ENCODE measurements at regions not wholly inside any gene's neighbourhood (a gene's known extent, or its start where the extent isn't known, plus 50 kb on each side); places are given as distances from the start of the nearest gene placed in this dataset.

DNA sequence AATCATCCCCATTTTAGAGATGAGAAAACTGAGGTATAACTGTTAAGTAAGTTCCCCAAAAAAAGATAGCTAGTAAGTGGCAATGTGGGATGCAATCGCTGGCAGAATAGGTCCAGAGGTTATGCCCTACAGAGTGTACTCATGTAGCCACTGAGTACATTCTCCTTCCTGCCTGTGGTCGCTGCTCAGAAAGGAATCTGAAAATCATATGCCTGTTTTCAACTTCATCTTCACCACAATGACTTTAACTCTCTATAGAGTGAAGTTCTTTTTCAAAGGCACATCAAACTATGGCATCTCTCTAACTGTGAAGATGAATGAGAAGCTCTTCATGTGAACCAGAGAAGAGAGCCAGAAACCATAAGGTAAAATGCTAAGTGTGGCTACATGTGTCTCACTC lies 162.2 kb upstream of the SLC25A13 start:
- 98% methylated on average over 2 of the region's 2 CpGs for WGBS
- Histone ChIP-seq H3K36me3 (ENCODE audit: insufficient read depth, low read length) (no peaks in the 10 kb centered on the region), H3K27ac (ENCODE audit: low read depth, low read length) (no peak overlapping the region), H3K4me3 (ENCODE audit: low read length) (no peak overlapping the region), H3K9ac (ENCODE audit: low read depth, low read length) (no peak overlapping the region), H3K4me1 (ENCODE audit: insufficient read depth, low read length) (no peaks in the 10 kb centered on the region; the same call in 1 of the 2 replicates), H3K27me3 (ENCODE audit: insufficient read depth, low read length) (no peaks in the 10 kb centered on the region), H3K9me3 (ENCODE audit: insufficient read depth, low read depth, low read length) (no peaks in the 10 kb centered on the region)

DNA sequence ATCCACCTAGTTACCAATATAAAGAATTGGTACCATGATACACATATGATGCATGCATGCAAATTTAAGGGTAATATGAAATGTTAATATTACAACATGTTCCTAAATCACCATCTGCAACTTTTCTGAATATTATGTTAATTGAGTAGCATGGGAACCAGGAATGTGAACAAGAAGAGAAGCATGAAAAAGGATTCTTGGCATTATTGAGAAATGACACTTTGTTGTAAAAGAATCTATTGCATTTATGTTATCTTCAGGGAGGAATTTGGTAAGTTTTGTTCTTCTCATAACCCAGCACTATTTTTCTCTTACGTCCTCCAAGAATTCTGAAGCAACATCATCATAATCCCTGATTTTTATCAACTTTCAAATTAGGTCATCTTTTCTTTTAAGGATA lies 159.9 kb upstream of the SLC25A13 start:
- H3K9me3 ChIP-seq (ENCODE audit: insufficient read depth, low read depth, low read length), result no peaks in the 10 kb centered on the region
- 100% methylated on average over 1 of the region's 1 CpG for WGBS
- no peak overlapping the region for H3K9ac ChIP-seq (ENCODE audit: low read depth, low read length)
- no peaks in the 10 kb centered on the region; the same call in 1 of the 2 replicates for H3K4me1 ChIP-seq (ENCODE audit: insufficient read depth, low read length)
- no peaks in the 10 kb centered on the region for H3K36me3 ChIP-seq (ENCODE audit: insufficient read depth, low read length)
- no peaks in the 10 kb centered on the region for H3K27me3 ChIP-seq (ENCODE audit: insufficient read depth, low read length)
- H3K4me3 ChIP-seq (ENCODE audit: low read length), result no peak overlapping the region
- H3K27ac ChIP-seq (ENCODE audit: low read depth, low read length), result no peak overlapping the region

DNA sequence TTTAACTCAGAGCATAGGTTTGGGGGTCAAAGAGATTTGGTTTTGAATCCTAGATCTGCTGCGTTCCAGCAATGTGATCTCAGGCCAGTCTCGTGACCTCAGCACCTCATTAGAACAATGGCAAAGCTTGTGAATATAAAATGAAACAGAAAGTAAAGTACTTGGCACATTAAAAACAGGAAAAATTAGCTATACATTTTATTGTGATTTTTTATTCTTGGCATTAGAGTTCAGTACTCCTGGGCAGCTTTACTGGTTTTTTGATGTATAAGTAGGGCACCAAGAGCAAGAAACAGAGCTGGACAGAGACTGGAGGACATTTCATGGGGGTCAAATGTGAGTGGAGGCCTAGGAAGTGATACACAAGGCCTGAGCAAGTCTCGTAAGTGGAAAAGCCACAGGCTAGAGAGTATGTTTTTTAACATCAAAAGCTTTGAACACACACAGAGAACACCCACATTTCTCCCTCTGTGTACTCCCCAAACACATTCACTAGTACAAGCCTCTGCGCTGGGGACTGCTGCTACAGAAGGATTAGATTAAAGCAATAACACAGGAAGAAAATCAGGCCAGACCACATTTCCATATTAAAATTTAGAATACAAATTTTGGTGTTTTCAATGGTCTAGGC lies 157.2 kb upstream of the SLC25A13 start:
- Histone ChIP-seq H3K27ac (ENCODE audit: low read depth, low read length) (no peak overlapping the region), H3K9ac (ENCODE audit: low read depth, low read length) (no peak overlapping the region), H3K36me3 (ENCODE audit: insufficient read depth, low read length) (no peaks in the 10 kb centered on the region), H3K27me3 (ENCODE audit: insufficient read depth, low read length) (no peaks in the 10 kb centered on the region), H3K4me1 (ENCODE audit: insufficient read depth, low read length) (no peaks in the 10 kb centered on the region; the same call in 1 of the 2 replicates), H3K4me3 (ENCODE audit: low read length) (no peak overlapping the region), H3K9me3 (ENCODE audit: insufficient read depth, low read depth, low read length) (no peaks in the 10 kb centered on the region)
- 95% methylated on average over 4 of the region's 4 CpGs for WGBS

DNA sequence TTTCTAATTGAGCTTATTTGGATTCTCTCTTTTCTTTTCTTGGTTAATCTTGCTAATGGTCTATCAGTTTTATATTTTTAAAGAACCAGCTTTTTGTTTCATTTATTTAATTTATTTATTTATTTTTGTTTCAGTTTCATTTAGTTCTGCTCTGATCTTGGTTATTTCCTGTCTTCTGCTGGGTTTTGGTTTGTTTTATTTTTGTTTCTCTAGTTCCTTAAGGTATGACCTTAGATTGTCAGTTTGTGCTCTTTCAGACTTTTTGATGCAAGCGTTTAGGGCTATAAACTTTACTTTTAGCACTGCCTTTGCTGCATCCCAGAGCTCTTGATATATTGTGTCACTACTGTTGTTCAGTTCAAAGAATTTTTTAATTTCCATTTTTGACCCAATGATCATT lies 149.7 kb upstream of the SLC25A13 start:
- 0 out of 2 replicates have a peak, but pooled peaks cover 2% of the 10 kb centered on the region for H3K9me3 ChIP-seq (ENCODE audit: insufficient read depth, low read depth, low read length)
- H3K27ac ChIP-seq (ENCODE audit: low read depth, low read length), result no peak overlapping the region
- H3K27me3 ChIP-seq (ENCODE audit: insufficient read depth, low read length), result no peaks in the 10 kb centered on the region
- no peaks in the 10 kb centered on the region for H3K4me1 ChIP-seq (ENCODE audit: insufficient read depth, low read length)
- no peak overlapping the region for H3K4me3 ChIP-seq (ENCODE audit: low read length)
- H3K9ac ChIP-seq (ENCODE audit: low read depth, low read length), result no peak overlapping the region
- H3K36me3 ChIP-seq (ENCODE audit: insufficient read depth, low read length), result no peaks in the 10 kb centered on the region
- 82% methylated on average over 1 of the region's 1 CpG for WGBS

DNA sequence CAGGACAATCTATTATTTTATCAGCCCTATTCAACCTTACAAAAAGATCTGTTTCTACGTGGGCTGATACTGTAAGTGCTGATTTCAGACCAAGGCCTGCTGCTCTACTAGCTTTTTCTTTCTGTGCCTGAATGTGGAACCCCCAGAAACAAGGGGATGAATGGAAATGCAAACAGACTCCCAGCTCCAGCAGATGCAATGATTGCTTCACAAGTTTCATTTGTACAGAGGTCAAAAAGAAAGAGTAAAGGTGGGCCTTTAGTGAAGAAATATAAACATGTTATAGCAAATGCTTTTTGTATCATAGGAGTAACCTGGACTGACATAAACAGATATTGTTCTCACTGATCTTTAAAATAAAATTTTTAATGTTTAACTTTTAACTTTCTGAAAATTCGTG lies 130.2 kb upstream of the SLC25A13 start:
- WGBS, result 93% methylated on average over 2 of the region's 2 CpGs
- no peak overlapping the region for H3K9ac ChIP-seq (ENCODE audit: low read depth, low read length)
- H3K27me3 ChIP-seq (ENCODE audit: insufficient read depth, low read length), result no peaks in the 10 kb centered on the region
- H3K36me3 ChIP-seq (ENCODE audit: insufficient read depth, low read length), result no peaks in the 10 kb centered on the region
- H3K4me1 ChIP-seq (ENCODE audit: insufficient read depth, low read length), result 0 out of 2 replicates have a peak, but pooled peaks cover 4% of the 10 kb centered on the region
- H3K4me3 ChIP-seq (ENCODE audit: low read length), result no peak overlapping the region
- H3K9me3 ChIP-seq (ENCODE audit: insufficient read depth, low read depth, low read length), result no peaks in the 10 kb centered on the region
- H3K27ac ChIP-seq (ENCODE audit: low read depth, low read length), result no peak overlapping the region

DNA sequence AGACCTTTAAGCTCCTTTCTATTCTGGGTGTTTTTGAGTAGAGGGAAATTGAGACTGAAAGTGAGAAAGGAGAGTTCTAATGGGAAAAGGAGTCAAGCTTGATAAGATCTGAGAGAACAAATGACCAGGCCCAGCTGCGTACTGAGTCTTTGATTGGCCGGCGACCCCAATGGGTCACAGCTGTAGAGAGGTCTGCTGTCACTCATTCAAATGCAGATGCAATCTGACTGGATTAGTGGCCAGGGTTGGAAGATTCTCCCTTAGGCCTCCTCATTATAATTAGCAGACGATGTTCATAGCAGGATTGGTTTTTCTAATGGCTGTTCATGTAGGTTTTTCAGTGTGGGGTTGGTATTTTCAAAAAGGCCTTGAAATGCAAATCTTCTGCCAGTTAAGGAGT lies 127.2 kb upstream of the SLC25A13 start:
- no peaks in the 10 kb centered on the region for H3K36me3 ChIP-seq (ENCODE audit: insufficient read depth, low read length)
- WGBS, result 69% methylated on average over 4 of the region's 4 CpGs
- no peaks in the 10 kb centered on the region for H3K27me3 ChIP-seq (ENCODE audit: insufficient read depth, low read length)
- H3K27ac ChIP-seq (ENCODE audit: low read depth, low read length), result no peak overlapping the region
- H3K9me3 ChIP-seq (ENCODE audit: insufficient read depth, low read depth, low read length), result no peaks in the 10 kb centered on the region
- H3K4me3 ChIP-seq (ENCODE audit: low read length), result no peak overlapping the region
- H3K9ac ChIP-seq (ENCODE audit: low read depth, low read length), result no peak overlapping the region
- 0 out of 2 replicates have a peak, but pooled peaks cover 4% of the 10 kb centered on the region for H3K4me1 ChIP-seq (ENCODE audit: insufficient read depth, low read length)

DNA sequence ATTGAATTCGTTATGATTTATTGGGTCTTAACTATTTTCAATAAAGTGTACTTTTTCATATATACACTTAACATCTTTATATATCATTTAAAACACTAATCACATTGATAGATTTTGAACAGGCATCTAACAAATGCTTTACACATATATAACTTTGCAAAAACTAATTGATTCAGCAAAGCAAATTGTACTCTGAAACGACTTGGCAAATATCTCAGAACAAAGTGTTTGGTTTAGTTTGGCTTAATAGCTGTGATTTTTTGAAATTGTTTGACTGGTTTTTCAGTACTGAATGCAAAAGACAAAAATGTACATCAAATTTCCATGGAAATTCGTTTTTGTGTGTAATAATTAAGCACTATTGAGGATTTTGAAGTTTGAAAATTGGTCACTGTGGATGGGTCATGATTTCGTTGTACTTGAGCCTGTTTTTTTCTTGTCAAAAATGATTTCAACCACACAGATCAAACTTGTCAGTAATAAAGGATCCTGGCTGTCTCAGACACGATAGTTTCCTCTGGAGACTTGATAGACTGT lies 125.3 kb upstream of the SLC25A13 start:
- no peak overlapping the region for H3K27ac ChIP-seq (ENCODE audit: low read depth, low read length)
- H3K9ac ChIP-seq (ENCODE audit: low read depth, low read length), result no peak overlapping the region
- 80% methylated on average over 4 of the region's 5 CpGs for WGBS

DNA sequence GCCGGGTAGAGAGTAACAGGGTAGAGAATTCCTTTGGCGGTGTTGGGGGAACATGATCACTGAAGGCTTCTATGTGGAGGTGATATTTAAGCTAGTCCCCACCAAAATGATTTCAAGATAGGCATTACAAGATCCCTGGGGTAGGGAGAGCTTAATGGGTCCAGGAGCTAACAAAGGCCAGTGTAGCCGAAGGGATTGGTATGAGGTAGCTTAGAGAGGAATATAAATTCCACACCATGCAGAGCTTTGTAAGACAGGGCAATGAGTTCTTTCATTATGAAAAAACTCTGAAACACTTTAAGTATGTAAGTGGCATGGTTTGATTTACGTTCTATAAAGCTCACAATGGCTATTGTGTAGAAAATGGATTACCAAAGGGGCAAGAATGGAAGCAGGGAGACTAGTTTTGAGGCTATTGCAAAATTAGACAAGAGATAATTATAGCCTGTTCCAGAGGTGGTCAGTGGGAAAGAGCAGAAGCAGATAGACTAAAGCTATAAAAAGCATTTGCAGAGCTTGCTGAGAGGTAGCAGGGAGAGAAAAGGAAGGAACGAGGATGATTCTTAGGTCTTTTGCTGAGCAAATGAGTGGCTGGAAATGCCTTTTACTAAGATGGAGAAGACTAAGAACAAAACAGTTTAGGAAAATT lies 119.7 kb upstream of the SLC25A13 start:
- H3K9ac ChIP-seq (ENCODE audit: low read depth, low read length), result no peak overlapping the region
- H3K9me3 ChIP-seq (ENCODE audit: insufficient read depth, low read depth, low read length), result no peaks in the 10 kb centered on the region
- H3K36me3 ChIP-seq (ENCODE audit: insufficient read depth, low read length), result no peaks in the 10 kb centered on the region
- H3K4me1 ChIP-seq (ENCODE audit: insufficient read depth, low read length), result no peaks in the 10 kb centered on the region
- no peak overlapping the region for H3K27ac ChIP-seq (ENCODE audit: low read depth, low read length)
- no peak overlapping the region for H3K4me3 ChIP-seq (ENCODE audit: low read length)
- no peaks in the 10 kb centered on the region for H3K27me3 ChIP-seq (ENCODE audit: insufficient read depth, low read length)
- 91% methylated on average over 5 of the region's 5 CpGs for WGBS

More for the DNA sequence above, 125.3 kb upstream of the SLC25A13 start:
- Histone ChIP-seq H3K36me3 (ENCODE audit: insufficient read depth, low read length) (no peaks in the 10 kb centered on the region), H3K4me3 (ENCODE audit: low read length) (no peak overlapping the region), H3K9me3 (ENCODE audit: insufficient read depth, low read depth, low read length) (no peaks in the 10 kb centered on the region), H3K27me3 (ENCODE audit: insufficient read depth, low read length) (no peaks in the 10 kb centered on the region), H3K4me1 (ENCODE audit: insufficient read depth, low read length) (0 out of 2 replicates have a peak, but pooled peaks cover 4% of the 10 kb centered on the region)

DNA sequence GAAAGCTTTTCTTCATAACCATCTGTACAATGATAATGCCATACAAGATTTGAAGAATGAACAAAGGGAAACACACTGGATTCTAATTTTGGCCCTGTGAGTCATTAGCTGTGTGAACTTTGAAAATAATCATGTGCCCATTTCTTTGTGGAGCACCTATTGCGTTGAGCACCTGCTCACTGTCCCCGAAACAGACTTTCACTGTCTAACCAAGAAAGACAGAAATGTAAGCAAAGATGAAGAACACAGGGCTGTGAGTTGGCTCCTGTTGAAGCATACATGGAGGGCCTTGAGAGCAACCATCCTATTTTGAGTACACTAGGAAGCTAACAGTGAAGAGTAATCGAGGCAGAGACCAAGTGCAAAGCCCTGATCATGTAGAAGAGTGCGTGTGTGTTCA lies 118.4 kb upstream of the SLC25A13 start:
- H3K36me3 ChIP-seq (ENCODE audit: insufficient read depth, low read length), result no peaks in the 10 kb centered on the region
- no peaks in the 10 kb centered on the region for H3K9me3 ChIP-seq (ENCODE audit: insufficient read depth, low read depth, low read length)
- 93% methylated on average over 4 of the region's 4 CpGs for WGBS
- H3K4me1 ChIP-seq (ENCODE audit: insufficient read depth, low read length), result no peaks in the 10 kb centered on the region
- no peak overlapping the region for H3K4me3 ChIP-seq (ENCODE audit: low read length)
- H3K27me3 ChIP-seq (ENCODE audit: insufficient read depth, low read length), result no peaks in the 10 kb centered on the region
- H3K27ac ChIP-seq (ENCODE audit: low read depth, low read length), result no peak overlapping the region
- no peak overlapping the region for H3K9ac ChIP-seq (ENCODE audit: low read depth, low read length)

DNA sequence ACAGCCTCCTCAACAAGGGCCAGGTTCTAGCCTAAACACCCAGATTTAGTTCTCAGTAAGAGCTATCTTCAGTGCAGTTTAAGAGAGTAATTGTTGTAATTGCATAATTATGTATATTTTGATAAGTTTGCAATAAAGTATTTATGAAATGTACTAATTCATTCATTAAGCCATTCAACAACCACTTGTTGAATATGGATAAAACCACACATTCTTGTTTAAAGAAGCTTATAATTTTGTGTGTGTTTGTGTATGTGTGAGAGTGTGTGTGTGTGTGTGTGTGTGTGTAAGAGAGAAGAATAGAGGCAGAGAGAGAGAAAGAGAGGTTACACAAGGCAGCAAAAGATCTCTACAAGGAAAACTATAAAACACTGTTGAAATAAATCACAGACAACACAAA lies 115.0 kb upstream of the SLC25A13 start:
- Histone ChIP-seq H3K4me3 (ENCODE audit: low read length) (no peak overlapping the region), H3K9ac (ENCODE audit: low read depth, low read length) (no peak overlapping the region), H3K27ac (ENCODE audit: low read depth, low read length) (no peak overlapping the region), H3K27me3 (ENCODE audit: insufficient read depth, low read length) (no peaks in the 10 kb centered on the region), H3K4me1 (ENCODE audit: insufficient read depth, low read length) (no peaks in the 10 kb centered on the region), H3K36me3 (ENCODE audit: insufficient read depth, low read length) (no peaks in the 10 kb centered on the region), H3K9me3 (ENCODE audit: insufficient read depth, low read depth, low read length) (no peaks in the 10 kb centered on the region)

DNA sequence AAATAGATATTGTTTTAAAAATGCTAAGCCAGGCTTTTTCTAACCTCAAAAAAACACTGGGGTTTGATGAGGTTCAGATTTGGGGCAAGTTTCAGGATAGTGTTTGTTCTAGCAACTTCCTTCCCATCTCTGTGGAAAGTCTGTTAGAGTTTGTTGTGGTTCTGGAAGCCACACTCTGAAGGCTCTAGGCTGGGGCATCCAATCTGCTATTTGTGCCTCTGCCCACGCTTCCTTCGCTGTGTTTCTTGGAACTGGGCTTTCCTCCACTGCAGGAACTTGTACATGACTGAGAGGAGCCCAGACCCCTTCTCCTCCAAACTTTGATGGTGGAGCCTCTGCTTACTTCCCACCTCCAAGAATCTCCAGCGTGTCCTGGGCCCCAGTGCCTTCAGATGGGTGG lies 108.5 kb upstream of the SLC25A13 start:
- WGBS, result 96% methylated on average over 3 of the region's 3 CpGs
- H3K4me3 ChIP-seq (ENCODE audit: low read length), result no peak overlapping the region
- no peaks in the 10 kb centered on the region for H3K36me3 ChIP-seq (ENCODE audit: insufficient read depth, low read length)
- no peak overlapping the region for H3K9ac ChIP-seq (ENCODE audit: low read depth, low read length)
- peaks cover 9% of the 10 kb centered on the region; the same call in 1 of the 2 replicates for H3K4me1 ChIP-seq (ENCODE audit: insufficient read depth, low read length)
- H3K27ac ChIP-seq (ENCODE audit: low read depth, low read length), result no peak overlapping the region
- H3K9me3 ChIP-seq (ENCODE audit: insufficient read depth, low read depth, low read length), result no peaks in the 10 kb centered on the region
- H3K27me3 ChIP-seq (ENCODE audit: insufficient read depth, low read length), result no peaks in the 10 kb centered on the region
